Adipocyte (in vitro differentiated cells): ENCODE measurements at regions not wholly inside any gene's neighbourhood (a gene's known extent, or its start where the extent isn't known, plus 50 kb on each side); places are given as distances from the start of the nearest gene placed in this dataset.

Experiments used
- DNase-seq: peaks from one replicate; pipeline ENCODE4 v3.0.0-alpha.2; 2015; ENCODE audit warnings: low read depth
- H3K27me3 ChIP-seq: replicated peaks from 2 replicates; pipeline ENCODE4 v1.7.0; 2013; ENCODE audit warnings: mild to moderate bottlenecking, low read length, moderate library complexity; ENCODE audit not compliant: control insufficient read depth, insufficient read depth
- H3K36me3 ChIP-seq: 2 replicates; pipeline ENCODE4 v1.7.0; 2013; ENCODE audit warnings: low read length, mild to moderate bottlenecking, moderate library complexity; ENCODE audit not compliant: control insufficient read depth, insufficient read depth, severe bottlenecking
- H3K4me1 ChIP-seq: 2 replicates; pipeline ENCODE4 v1.7.0; 2013; ENCODE audit warnings: mild to moderate bottlenecking, low read length, moderate library complexity; ENCODE audit not compliant: control insufficient read depth, insufficient read depth
- H3K4me3 ChIP-seq: 2 replicates; pipeline ENCODE4 v1.7.0; 2013; ENCODE audit warnings: mild to moderate bottlenecking, low read length, moderate library complexity
- H3K9ac ChIP-seq: 2 replicates; pipeline ENCODE4 v1.7.0; 2013; ENCODE audit warnings: mild to moderate bottlenecking, low read length, moderate library complexity
- H3K9me3 ChIP-seq: 2 replicates; pipeline ENCODE4 v1.7.0; 2013; ENCODE audit warnings: mild to moderate bottlenecking, low read length, moderate library complexity; ENCODE audit not compliant: control insufficient read depth

DNA sequence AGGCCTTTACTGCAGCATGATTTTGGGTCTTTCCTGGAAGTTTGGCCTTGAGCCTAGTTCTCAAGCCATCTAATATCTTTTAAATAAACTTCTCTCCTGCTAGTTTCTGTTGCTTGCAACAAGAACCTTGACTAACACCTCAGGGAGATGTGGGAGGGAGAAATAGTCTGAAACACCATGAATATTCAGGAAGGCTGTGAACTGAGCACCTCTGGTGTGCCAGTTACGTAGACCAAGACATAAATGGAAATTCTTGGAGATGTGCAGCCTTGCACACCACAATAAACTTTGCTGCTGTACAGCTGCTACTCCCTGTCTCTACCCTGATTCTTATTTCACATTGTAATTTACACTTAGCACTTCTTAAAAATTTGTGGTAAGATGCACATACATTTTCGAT is 86.9 kb upstream of the SPATA13 start:
- Histone ChIP-seq H3K27me3 (no peaks in the 10 kb centered on the region), H3K4me1 (peaks cover 35% of the 10 kb centered on the region), H3K4me3 (no peak overlapping the region), H3K9ac (no peak overlapping the region), H3K36me3 (no peaks in the 10 kb centered on the region), H3K9me3 (no peaks in the 10 kb centered on the region)
- no peak for DNase-seq

- DNase-seq: no peak
- no peaks in the 10 kb centered on the region for H3K27me3 ChIP-seq
- H3K4me3 ChIP-seq: no peak overlapping the region
- peaks cover 35% of the 10 kb centered on the region for H3K4me1 ChIP-seq
- H3K36me3 ChIP-seq: no peaks in the 10 kb centered on the region
- no peaks in the 10 kb centered on the region for H3K9me3 ChIP-seq
- H3K9ac ChIP-seq: no peak overlapping the region
Measured at GRCh38 chr13:24074678-24075077, 85.8 kb upstream of the SPATA13 start.

DNA sequence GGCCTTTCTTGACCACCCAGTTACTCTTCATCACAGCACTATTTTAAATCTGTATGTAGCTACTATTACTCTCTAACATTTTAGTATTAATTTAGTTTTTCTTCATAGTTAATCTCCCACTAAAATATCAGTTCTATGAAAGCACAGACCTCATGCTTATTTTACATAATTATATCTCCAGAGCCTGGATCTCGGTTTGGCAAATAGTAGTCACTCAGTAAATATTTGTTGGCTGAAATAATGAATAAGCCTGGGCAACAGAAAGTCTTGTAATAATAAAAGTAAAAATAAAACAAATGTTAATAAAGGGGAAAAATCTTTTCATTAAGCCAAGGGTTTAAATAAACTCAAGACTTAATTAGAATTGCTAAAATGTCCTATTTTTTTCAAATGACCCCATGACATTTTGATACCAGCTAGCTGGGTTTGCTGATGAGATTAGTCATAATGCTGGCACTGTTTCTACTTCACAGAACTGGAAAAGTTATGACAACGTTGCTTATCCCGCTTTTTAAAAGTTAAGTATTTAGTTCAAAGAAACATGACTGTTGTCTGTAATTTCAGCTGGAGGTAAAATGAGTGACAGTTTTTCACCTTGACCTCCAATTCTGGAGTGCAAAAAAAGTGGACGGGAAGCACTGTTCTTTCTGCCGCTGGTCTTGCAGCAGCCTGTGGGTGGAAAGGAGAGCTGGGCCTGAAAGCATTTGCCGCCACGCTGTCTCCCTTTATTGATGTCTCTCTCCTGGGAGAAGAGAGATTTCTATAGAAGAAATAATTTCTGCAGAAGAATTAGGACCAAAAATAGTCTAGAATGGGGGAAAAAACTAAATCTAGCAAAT is 85.2 kb upstream of the SPATA13 start:
- H3K4me3 ChIP-seq: no peak overlapping the region
- H3K9me3 ChIP-seq: no peaks in the 10 kb centered on the region
- DNase-seq: no peak
- H3K27me3 ChIP-seq: no peaks in the 10 kb centered on the region
- H3K4me1 ChIP-seq: peaks cover 35% of the 10 kb centered on the region
- H3K9ac ChIP-seq: no peak overlapping the region
- H3K36me3 ChIP-seq: no peaks in the 10 kb centered on the region

DNA sequence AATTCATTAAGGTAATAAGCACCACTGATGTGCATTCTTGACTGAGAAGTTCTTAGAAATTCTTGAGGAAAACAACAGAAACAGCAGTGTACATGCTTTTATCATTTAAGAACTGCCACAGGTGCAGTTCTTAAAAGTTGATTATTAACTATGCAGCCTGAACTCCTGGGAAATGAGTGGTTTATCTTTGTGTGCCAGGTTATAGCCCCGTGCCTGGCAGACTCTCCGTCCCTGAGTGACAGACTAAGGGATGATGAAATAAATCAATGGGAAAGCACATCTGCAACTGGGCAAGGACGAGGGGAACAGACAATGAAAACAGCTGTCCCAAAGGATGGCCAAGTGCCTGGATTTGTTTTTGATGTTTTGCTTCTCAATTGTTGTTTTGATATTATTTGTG is 84.4 kb upstream of the SPATA13 start:
- no peak overlapping the region for H3K9ac ChIP-seq
- no peaks in the 10 kb centered on the region for H3K27me3 ChIP-seq
- no peak for DNase-seq
- H3K9me3 ChIP-seq: no peaks in the 10 kb centered on the region
- H3K36me3 ChIP-seq: no peaks in the 10 kb centered on the region
- H3K4me3 ChIP-seq: no peak overlapping the region
- peaks cover 33% of the 10 kb centered on the region for H3K4me1 ChIP-seq

DNA sequence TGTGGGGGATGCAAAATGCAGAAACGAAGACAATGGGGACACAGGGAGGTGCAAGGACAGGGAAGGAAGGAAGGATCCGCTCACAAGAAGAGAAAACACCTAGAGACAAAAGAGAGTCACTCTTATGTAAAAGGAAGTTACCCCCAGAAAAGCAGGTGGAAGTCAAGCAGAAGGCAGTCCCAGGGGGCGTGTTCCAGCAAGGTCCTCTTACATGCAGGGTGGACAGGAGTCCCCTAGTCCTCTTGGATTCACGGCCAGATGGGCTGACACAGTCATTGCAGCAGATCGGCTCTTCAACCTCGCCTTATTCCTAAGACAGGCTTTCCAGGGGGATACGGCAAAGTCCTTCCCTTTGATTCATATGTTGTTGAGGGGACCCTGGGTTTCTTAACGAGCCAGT is 83.9 kb upstream of the SPATA13 start:
- no peak overlapping the region for H3K9ac ChIP-seq
- no peak for DNase-seq
- no peak overlapping the region for H3K4me3 ChIP-seq
- H3K27me3 ChIP-seq: no peaks in the 10 kb centered on the region
- H3K9me3 ChIP-seq: no peaks in the 10 kb centered on the region
- no peaks in the 10 kb centered on the region for H3K36me3 ChIP-seq
- H3K4me1 ChIP-seq: peaks cover 28% of the 10 kb centered on the region

GRCh38 chr13:24080134-24080533 is 80.4 kb upstream of the SPATA13 start:
- Histone ChIP-seq H3K36me3 (no peaks in the 10 kb centered on the region), H3K9me3 (no peaks in the 10 kb centered on the region), H3K9ac (no peak overlapping the region), H3K4me1 (peaks cover 14% of the 10 kb centered on the region), H3K27me3 (peaks cover 9% of the 10 kb centered on the region), H3K4me3 (no peak overlapping the region)
- no peak for DNase-seq

GRCh38 chr13:24081387-24081786 is 79.1 kb upstream of the SPATA13 start:
- Histone ChIP-seq H3K36me3 (no peaks in the 10 kb centered on the region), H3K27me3 (peaks cover 21% of the 10 kb centered on the region), H3K9me3 (no peaks in the 10 kb centered on the region), H3K4me3 (no peak overlapping the region), H3K4me1 (peaks cover 2% of the 10 kb centered on the region), H3K9ac (no peak overlapping the region)
- no peak for DNase-seq

DNA sequence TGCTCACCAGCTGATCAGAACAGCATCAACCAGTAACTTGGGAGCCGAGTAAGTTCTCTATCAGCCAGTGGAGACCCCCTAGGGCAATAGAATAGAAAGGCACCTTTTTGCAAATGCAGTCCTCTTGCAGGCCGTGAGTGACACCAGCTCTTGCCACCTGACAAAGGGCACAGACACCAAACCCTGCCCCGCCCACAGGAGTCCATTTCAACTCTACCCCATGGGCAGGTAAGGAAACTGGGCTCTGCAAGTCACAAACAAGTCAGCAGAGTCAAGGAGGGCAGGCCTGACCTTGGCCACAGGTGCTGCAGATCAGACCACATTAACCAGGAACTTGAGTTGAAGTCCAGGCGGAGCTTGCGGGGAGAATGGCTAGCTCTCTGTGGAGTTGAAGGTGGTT is 77.4 kb upstream of the SPATA13 start:
- no peaks in the 10 kb centered on the region for H3K4me1 ChIP-seq

GRCh38 chr13:24083722-24084421 is 76.6 kb upstream of the SPATA13 start:
- H3K4me1 ChIP-seq: no peaks in the 10 kb centered on the region
- H3K4me3 ChIP-seq: no peak overlapping the region
- H3K9ac ChIP-seq: no peak overlapping the region
- peaks cover 31% of the 10 kb centered on the region for H3K27me3 ChIP-seq
- no peaks in the 10 kb centered on the region for H3K36me3 ChIP-seq
- no peak for DNase-seq
- no peaks in the 10 kb centered on the region for H3K9me3 ChIP-seq

More for the DNA sequence above, 77.4 kb upstream of the SPATA13 start:
- Histone ChIP-seq H3K9ac (no peak overlapping the region), H3K4me3 (no peak overlapping the region), H3K27me3 (peaks cover 31% of the 10 kb centered on the region), H3K9me3 (no peaks in the 10 kb centered on the region), H3K36me3 (no peaks in the 10 kb centered on the region)
- no peak for DNase-seq

GRCh38 chr13:24085662-24086061 is 74.9 kb upstream of the SPATA13 start:
- H3K4me3 ChIP-seq: no peak overlapping the region
- no peak overlapping the region for H3K9ac ChIP-seq
- no peak for DNase-seq
- H3K27me3 ChIP-seq: peaks cover 31% of the 10 kb centered on the region
- H3K4me1 ChIP-seq: no peaks in the 10 kb centered on the region
- no peaks in the 10 kb centered on the region for H3K36me3 ChIP-seq
- no peaks in the 10 kb centered on the region for H3K9me3 ChIP-seq

DNA sequence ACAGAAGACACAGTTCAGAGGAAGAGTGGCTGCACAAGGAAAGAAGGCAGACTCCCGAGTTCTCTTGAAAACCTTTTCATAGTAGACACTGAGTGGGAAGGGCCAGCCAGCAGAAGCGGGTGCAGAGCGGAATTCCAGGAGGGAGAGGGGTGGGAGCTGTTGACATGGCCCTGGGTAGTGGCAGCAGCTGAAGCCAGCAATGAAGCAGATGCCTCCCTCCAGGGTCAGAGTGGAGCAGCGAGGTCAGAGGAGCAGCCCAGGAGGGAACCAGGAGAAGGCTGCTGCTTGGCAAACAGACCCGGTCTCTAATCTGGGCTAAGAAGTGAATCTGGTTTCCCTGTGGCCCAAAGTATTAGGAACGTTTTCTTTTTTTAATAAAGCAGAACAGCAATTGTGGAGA is 73.9 kb upstream of the SPATA13 start:
- peaks cover 31% of the 10 kb centered on the region for H3K27me3 ChIP-seq
- no peaks in the 10 kb centered on the region for H3K36me3 ChIP-seq
- H3K4me3 ChIP-seq: no peak overlapping the region
- no peaks in the 10 kb centered on the region for H3K4me1 ChIP-seq
- no peaks in the 10 kb centered on the region for H3K9me3 ChIP-seq
- DNase-seq: no peak
- H3K9ac ChIP-seq: no peak overlapping the region
